ENCODE measurements at regions not wholly inside any gene's neighbourhood (a gene's known extent, or its start where the extent isn't known, plus 50 kb on each side); places are given as distances from the start of the nearest gene placed in this dataset.

DNA sequence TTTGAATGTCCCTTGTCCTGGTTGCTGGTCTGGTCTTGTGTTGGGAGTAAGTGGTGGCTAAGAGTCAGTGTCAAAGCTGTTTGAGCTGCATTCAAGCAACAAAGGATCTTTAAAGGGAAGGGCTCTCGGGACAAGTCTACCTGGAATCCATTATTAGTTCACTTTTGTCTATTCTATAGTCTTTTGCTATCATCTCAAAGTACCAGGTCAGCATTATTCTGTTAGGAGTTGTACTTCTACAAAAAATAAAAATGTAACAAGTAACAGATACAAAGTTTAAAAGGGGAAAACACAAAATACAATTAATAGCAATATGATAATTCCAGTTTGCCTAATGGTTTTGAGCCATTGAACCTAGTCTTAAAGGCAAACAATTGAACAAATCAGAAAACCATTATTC, 317.9 kb downstream of the ZNF516 start:
- Mint-ChIP-seq H3K36me3 (ENCODE audit: low read depth, unreplicated experiment) (no peaks in the 10 kb centered on the region), H3K27me3 (ENCODE audit: low read depth, unreplicated experiment) (peaks cover 4% of the 10 kb centered on the region), H3K9me3 (ENCODE audit: unreplicated experiment) (no peaks in the 10 kb centered on the region), H3K4me1 (ENCODE audit: low read depth, unreplicated experiment) (no peaks in the 10 kb centered on the region), H3K4me3 (ENCODE audit: unreplicated experiment) (no peak overlapping the region), H3K27ac (ENCODE audit: unreplicated experiment) (no peak overlapping the region)
- H3K4me3 ChIP-seq (ENCODE audit: insufficient read depth, low read depth, low read length): no peak overlapping the region
- DNase-seq (ENCODE audit: low read depth): no peak
- H3K27ac ChIP-seq (ENCODE audit: low read depth, low read length): no peak overlapping the region
- no peaks in the 10 kb centered on the region for H3K9me3 ChIP-seq (ENCODE audit: insufficient read depth, low read depth, low read length)
- no peaks in the 10 kb centered on the region for H3K79me2 ChIP-seq (ENCODE audit: insufficient read depth, low read length)
- H3K36me3 ChIP-seq (ENCODE audit: insufficient read depth, low read length): no peaks in the 10 kb centered on the region
- no peak overlapping the region for H3K9ac ChIP-seq (ENCODE audit: low read length)
- H4K20me1 ChIP-seq (ENCODE audit: insufficient read depth, low read length): no peaks in the 10 kb centered on the region
- H3K4me2 ChIP-seq (ENCODE audit: low read length): no peak overlapping the region
- TF ChIP-seq, protein P1, sequence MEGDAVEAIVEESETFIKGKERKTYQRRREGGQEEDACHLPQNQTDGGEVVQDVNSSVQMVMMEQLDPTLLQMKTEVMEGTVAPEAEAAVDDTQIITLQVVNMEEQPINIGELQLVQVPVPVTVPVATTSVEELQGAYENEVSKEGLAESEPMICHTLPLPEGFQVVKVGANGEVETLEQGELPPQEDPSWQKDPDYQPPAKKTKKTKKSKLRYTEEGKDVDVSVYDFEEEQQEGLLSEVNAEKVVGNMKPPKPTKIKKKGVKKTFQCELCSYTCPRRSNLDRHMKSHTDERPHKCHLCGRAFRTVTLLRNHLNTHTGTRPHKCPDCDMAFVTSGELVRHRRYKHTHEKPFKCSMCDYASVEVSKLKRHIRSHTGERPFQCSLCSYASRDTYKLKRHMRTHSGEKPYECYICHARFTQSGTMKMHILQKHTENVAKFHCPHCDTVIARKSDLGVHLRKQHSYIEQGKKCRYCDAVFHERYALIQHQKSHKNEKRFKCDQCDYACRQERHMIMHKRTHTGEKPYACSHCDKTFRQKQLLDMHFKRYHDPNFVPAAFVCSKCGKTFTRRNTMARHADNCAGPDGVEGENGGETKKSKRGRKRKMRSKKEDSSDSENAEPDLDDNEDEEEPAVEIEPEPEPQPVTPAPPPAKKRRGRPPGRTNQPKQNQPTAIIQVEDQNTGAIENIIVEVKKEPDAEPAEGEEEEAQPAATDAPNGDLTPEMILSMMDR (IDR thresholded peaks at IDR 0.05; ENCODE audit: insufficient read depth, low read depth, low read length): no peak
- TF ChIP-seq EZH2 (IDR thresholded peaks at IDR 0.05; ENCODE audit: insufficient read depth, low read length): no peak
- no peak overlapping the region for H2AFZ ChIP-seq (ENCODE audit: low read depth, low read length)
- no peak for FAIRE-seq
- H3K27me3 ChIP-seq (ENCODE audit: insufficient read depth, low read length): no peaks in the 10 kb centered on the region
- H3K4me1 ChIP-seq (ENCODE audit: insufficient read depth, low read length): no peaks in the 10 kb centered on the region

DNA sequence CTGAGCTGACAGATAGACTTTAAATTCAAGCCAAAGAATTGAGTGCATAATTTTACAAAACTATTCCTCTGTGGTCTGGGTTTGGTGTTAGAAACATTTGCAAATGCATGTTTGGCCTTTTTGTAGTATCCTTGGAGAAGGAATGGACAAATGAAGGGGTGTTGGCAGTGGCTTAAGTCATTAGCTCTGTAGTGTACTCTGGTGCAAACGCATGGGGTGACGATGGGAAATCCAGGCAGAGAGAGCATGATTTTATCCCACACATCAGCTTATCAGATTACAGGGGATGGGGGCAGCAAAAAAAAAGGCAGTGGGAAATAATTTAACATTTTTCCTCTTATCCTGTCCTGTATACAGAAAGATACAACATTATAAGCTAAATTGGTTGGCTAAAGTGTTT, 320.6 kb downstream of the ZNF516 start:
- Histone ChIP-seq H3K27me3 (ENCODE audit: insufficient read depth, low read length) (no peaks in the 10 kb centered on the region), H3K4me3 (ENCODE audit: insufficient read depth, low read depth, low read length) (no peak overlapping the region), H3K9ac (ENCODE audit: low read length) (no peak overlapping the region), H3K9me3 (ENCODE audit: insufficient read depth, low read depth, low read length) (no peaks in the 10 kb centered on the region), H3K36me3 (ENCODE audit: insufficient read depth, low read length) (no peaks in the 10 kb centered on the region), H4K20me1 (ENCODE audit: insufficient read depth, low read length) (no peaks in the 10 kb centered on the region), H3K79me2 (ENCODE audit: insufficient read depth, low read length) (no peaks in the 10 kb centered on the region), H3K27ac (ENCODE audit: low read depth, low read length) (no peak overlapping the region), H3K4me2 (ENCODE audit: low read length) (no peak overlapping the region), H2AFZ (ENCODE audit: low read depth, low read length) (no peak overlapping the region), H3K4me1 (ENCODE audit: insufficient read depth, low read length) (no peaks in the 10 kb centered on the region)
- peaks cover 4% of the 10 kb centered on the region for H3K27me3 Mint-ChIP-seq (ENCODE audit: low read depth, unreplicated experiment)
- no peaks in the 10 kb centered on the region for H3K9me3 Mint-ChIP-seq (ENCODE audit: unreplicated experiment)
- H3K36me3 Mint-ChIP-seq (ENCODE audit: low read depth, unreplicated experiment): no peaks in the 10 kb centered on the region
- DNase-seq (ENCODE audit: low read depth): no peak
- H3K27ac Mint-ChIP-seq (ENCODE audit: unreplicated experiment): no peak overlapping the region
- H3K4me3 Mint-ChIP-seq (ENCODE audit: unreplicated experiment): no peak overlapping the region
- H3K4me1 Mint-ChIP-seq (ENCODE audit: low read depth, unreplicated experiment): no peaks in the 10 kb centered on the region
- FAIRE-seq: no peak
- TF ChIP-seq, protein P1 (IDR thresholded peaks at IDR 0.05; ENCODE audit: insufficient read depth, low read depth, low read length): no peak
- TF ChIP-seq EZH2 (IDR thresholded peaks at IDR 0.05; ENCODE audit: insufficient read depth, low read length): no peak

DNA sequence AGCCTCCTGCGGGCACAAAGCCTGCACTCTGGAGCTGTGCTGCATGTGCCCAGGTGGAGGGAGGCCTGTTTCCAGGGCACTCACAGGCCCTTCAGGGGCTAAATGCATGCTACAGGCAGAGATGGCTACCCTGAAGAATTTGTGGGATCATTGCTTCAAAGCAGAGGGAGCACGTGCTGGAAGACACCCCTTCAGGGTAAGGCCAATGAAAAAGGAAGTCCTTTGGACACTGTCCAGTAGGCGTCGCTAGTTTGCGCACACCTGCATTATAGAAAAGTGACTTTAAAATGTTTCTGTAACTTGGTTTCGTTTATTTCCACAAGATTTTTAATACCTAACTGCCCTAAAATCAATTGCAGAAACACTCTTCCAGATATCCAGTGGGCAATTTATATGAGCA, 325.3 kb downstream of the ZNF516 start:
- H3K79me2 ChIP-seq (ENCODE audit: insufficient read depth, low read length): no peaks in the 10 kb centered on the region

More for the DNA sequence above, 325.3 kb downstream of the ZNF516 start:
- Mint-ChIP-seq H3K27me3 (ENCODE audit: low read depth, unreplicated experiment) (peaks cover 18% of the 10 kb centered on the region), H3K36me3 (ENCODE audit: low read depth, unreplicated experiment) (no peaks in the 10 kb centered on the region), H3K27ac (ENCODE audit: unreplicated experiment) (no peak overlapping the region), H3K4me3 (ENCODE audit: unreplicated experiment) (no peak overlapping the region), H3K4me1 (ENCODE audit: low read depth, unreplicated experiment) (no peaks in the 10 kb centered on the region), H3K9me3 (ENCODE audit: unreplicated experiment) (no peaks in the 10 kb centered on the region)
- no peaks in the 10 kb centered on the region for H3K36me3 ChIP-seq (ENCODE audit: insufficient read depth, low read length)
- no peak overlapping the region for H2AFZ ChIP-seq (ENCODE audit: low read depth, low read length)
- H3K4me1 ChIP-seq (ENCODE audit: insufficient read depth, low read length): no peaks in the 10 kb centered on the region
- FAIRE-seq (no peak), DNase-seq (ENCODE audit: low read depth) (no peak)
- no peak overlapping the region for H3K9ac ChIP-seq (ENCODE audit: low read length)
- no peak overlapping the region for H3K27ac ChIP-seq (ENCODE audit: low read depth, low read length)
- H3K4me2 ChIP-seq (ENCODE audit: low read length): no peak overlapping the region
- TF ChIP-seq, protein P1 (IDR thresholded peaks at IDR 0.05; ENCODE audit: insufficient read depth, low read depth, low read length): no peak
- no peak for TF ChIP-seq EZH2 (IDR thresholded peaks at IDR 0.05; ENCODE audit: insufficient read depth, low read length)
- no peaks in the 10 kb centered on the region for H3K27me3 ChIP-seq (ENCODE audit: insufficient read depth, low read length)
- no peak overlapping the region for H3K4me3 ChIP-seq (ENCODE audit: insufficient read depth, low read depth, low read length)
- H4K20me1 ChIP-seq (ENCODE audit: insufficient read depth, low read length): no peaks in the 10 kb centered on the region
- no peaks in the 10 kb centered on the region for H3K9me3 ChIP-seq (ENCODE audit: insufficient read depth, low read depth, low read length)

Measured in astrocyte (in vitro differentiated cells and primary cell).